ENCODE measurements at regions not wholly inside any gene's neighbourhood (a gene's known extent, or its start where the extent isn't known, plus 50 kb on each side); places are given as distances from the start of the nearest gene placed in this dataset.
A peak's percentile ranks its signal among the peaks of the same experiment; 100 is the strongest.

DNA sequence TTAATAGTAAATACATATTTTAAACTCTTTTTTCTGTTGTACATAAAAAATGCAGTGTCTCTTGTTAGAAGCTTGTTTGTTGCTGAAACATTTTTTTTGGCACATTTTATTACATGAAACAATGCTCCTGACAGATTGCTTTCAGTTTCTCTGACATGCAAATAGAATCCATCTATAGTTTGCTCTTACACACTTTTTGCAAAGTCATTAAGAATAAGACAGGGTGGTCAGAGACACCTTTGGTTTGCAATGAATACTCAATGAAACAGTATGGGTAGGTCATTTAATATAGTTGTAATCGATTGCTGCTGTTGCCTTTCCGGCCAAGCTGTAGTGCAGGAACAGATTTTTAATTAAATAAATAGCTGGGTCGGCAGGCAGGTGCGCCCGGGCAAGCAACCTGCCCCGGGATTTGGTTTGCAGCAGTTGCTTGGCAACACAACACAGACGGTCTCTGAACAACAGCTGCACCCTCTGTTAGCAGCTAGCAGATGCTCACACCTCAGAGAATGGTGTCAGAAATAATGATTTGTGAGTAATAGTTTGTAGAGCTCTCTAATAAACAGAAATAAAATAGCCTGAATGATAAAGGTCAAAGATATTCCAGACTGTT lies 115.7 kb upstream of the CACNA2D1 start:
- Mint-ChIP-seq H3K36me3 (ENCODE audit: low read depth) (no peaks in the 10 kb centered on the region), H3K4me1 (peaks cover 4% of the 10 kb centered on the region), H3K4me3 (no peak overlapping the region), H3K9me3 (peaks cover 31% of the 10 kb centered on the region), H3K27ac (no peak overlapping the region), H3K27me3 (ENCODE audit: low read depth, poor library complexity) (peaks cover 13% of the 10 kb centered on the region)
- peak; percentile 10 for DNase-seq
- TF ChIP-seq, protein P1, sequence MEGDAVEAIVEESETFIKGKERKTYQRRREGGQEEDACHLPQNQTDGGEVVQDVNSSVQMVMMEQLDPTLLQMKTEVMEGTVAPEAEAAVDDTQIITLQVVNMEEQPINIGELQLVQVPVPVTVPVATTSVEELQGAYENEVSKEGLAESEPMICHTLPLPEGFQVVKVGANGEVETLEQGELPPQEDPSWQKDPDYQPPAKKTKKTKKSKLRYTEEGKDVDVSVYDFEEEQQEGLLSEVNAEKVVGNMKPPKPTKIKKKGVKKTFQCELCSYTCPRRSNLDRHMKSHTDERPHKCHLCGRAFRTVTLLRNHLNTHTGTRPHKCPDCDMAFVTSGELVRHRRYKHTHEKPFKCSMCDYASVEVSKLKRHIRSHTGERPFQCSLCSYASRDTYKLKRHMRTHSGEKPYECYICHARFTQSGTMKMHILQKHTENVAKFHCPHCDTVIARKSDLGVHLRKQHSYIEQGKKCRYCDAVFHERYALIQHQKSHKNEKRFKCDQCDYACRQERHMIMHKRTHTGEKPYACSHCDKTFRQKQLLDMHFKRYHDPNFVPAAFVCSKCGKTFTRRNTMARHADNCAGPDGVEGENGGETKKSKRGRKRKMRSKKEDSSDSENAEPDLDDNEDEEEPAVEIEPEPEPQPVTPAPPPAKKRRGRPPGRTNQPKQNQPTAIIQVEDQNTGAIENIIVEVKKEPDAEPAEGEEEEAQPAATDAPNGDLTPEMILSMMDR (IDR thresholded peaks at IDR 0.05): no peak

DNA sequence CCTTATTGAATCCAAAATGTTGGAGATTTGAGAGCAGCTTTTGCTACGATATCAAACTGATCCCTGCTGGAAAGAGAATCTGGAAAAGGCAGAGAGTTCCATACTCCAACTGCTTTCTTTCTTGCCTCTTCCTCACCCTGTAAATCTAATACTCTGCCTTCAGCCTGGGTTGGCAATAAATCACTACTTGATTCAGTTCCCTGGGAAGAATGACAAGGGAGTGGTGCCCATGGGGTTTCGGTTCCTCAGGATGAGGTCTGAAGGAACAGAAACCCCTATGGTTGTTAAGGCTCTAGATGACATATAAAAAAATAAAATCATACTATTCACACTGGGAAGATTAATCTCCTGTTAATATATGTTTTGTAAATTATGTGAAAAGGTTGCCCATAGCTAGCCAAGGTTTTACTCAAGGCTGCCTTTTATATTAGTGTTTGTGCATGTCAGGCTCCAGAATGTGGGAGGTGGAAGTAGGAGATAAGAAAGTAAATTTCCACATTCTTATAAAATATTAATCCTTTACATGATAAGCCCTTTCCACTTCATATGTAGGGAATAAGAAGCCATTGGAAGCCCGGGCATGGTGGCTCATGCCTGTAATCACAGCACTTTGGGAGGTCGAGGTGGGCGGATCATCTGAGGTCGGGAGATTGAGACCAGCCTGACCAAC lies 106.2 kb upstream of the CACNA2D1 start:
- H3K27me3 Mint-ChIP-seq (ENCODE audit: low read depth, poor library complexity): peaks cover 3% of the 10 kb centered on the region
- H3K27ac Mint-ChIP-seq: peak overlapping the region; percentile 97
- TF ChIP-seq, protein P1 (IDR thresholded peaks at IDR 0.05): no peak
- peaks cover 26% of the 10 kb centered on the region for H3K4me1 Mint-ChIP-seq
- peak; percentile 20 for DNase-seq
- H3K4me3 Mint-ChIP-seq: no peak overlapping the region
- peaks cover 7% of the 10 kb centered on the region for H3K36me3 Mint-ChIP-seq (ENCODE audit: low read depth)
- peaks cover 22% of the 10 kb centered on the region for H3K9me3 Mint-ChIP-seq

DNA sequence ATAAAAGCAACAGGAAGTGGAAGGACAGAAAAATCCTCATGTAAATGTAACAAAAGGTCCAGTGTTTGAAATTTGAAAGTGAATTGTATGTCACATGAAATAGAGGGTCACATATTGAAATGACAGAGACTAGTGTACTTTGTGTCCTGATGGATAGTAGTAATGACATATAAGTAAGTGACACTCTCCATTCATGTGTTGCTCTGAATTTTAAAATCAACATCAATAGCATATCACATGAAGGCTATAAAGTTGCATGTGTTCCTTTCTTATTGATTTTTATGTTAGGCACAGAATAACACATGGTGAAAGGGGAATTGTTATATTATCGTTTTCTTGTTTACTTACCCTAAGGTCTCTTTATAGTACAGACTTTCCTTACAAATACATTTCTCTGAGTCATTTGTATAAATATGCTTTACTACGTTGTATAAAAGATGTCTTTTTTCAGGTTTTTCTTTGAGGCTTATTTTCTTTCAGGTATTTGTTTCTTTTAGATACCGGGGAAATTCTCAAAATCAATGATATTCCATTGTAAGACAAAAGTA lies 104.6 kb upstream of the CACNA2D1 start:
- H3K36me3 Mint-ChIP-seq (ENCODE audit: low read depth): peaks cover 7% of the 10 kb centered on the region
- no peak overlapping the region for H3K4me3 Mint-ChIP-seq
- H3K9me3 Mint-ChIP-seq: peaks cover 10% of the 10 kb centered on the region
- TF ChIP-seq, protein P1 (IDR thresholded peaks at IDR 0.05): no peak
- H3K27ac Mint-ChIP-seq: no peak overlapping the region
- no peak for DNase-seq
- H3K27me3 Mint-ChIP-seq (ENCODE audit: low read depth, poor library complexity): peaks cover 3% of the 10 kb centered on the region
- peaks cover 26% of the 10 kb centered on the region for H3K4me1 Mint-ChIP-seq

DNA sequence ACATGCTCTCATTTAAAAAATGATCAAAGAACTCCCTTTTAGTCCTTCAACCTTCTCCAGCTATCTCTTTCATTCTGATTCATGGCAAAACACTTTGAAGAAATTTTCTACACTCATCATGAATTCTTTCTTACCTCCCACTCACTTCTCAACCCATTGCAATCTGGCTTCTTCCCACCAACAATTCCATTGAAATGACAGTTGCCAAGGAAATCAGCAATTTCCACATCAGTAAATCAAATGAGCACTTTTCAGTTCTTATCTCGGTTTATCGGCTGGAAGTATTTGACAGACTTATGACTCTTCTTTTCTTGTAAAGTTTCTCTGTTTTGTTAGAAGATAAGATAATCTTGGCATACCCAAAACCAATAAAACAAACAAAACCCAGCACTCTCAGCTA lies 99.1 kb upstream of the CACNA2D1 start:
- Mint-ChIP-seq H3K4me1 (peaks cover under 1% of the 10 kb centered on the region), H3K9me3 (peaks cover 10% of the 10 kb centered on the region), H3K4me3 (no peak overlapping the region), H3K36me3 (ENCODE audit: low read depth) (no peaks in the 10 kb centered on the region), H3K27ac (no peak overlapping the region), H3K27me3 (ENCODE audit: low read depth, poor library complexity) (no peaks in the 10 kb centered on the region)
- TF ChIP-seq, protein P1 (IDR thresholded peaks at IDR 0.05): no peak
- no peak for DNase-seq

DNA sequence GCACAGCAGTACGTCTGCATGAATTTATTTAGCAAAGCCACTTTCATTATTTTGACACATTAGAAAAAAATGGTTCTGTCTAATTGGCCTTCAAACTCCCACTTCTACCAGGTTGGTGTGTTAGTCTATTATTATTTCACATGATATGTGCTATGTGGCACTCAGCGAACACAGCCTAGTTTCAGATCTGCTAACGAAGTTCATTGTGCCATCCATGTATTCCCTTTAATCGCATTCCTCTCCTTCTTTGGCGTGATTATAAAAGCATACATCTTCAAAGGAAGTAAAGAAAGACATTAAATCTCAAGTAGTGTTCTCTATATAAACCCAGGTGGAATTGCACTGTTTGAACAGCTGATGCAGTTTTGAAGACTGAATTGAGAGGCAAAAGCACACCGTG lies 96.4 kb upstream of the CACNA2D1 start:
- no peak for DNase-seq
- H3K4me1 Mint-ChIP-seq: no peaks in the 10 kb centered on the region
- no peaks in the 10 kb centered on the region for H3K27me3 Mint-ChIP-seq (ENCODE audit: low read depth, poor library complexity)
- no peak overlapping the region for H3K4me3 Mint-ChIP-seq
- H3K27ac Mint-ChIP-seq: no peak overlapping the region
- peaks cover 14% of the 10 kb centered on the region for H3K9me3 Mint-ChIP-seq
- TF ChIP-seq, protein P1 (IDR thresholded peaks at IDR 0.05): no peak
- no peaks in the 10 kb centered on the region for H3K36me3 Mint-ChIP-seq (ENCODE audit: low read depth)

Data from nephron progenitor cell (in vitro differentiated cells).